K562 (cell line): ENCODE measurements at regions not wholly inside any gene's neighbourhood (a gene's known extent, or its start where the extent isn't known, plus 50 kb on each side); places are given as distances from the start of the nearest gene placed in this dataset.

Experiments used
- ATAC-seq: fragments of 200-7000 bp; cut with Tn5 transposase; 3 replicates; pipeline ENCODE4 v1.9.1; 2020; ENCODE audit warnings: moderate library complexity
- BruUV-seq: library from RNA; stranded (reverse); fragments of 400-500 nt; replicated peaks from 2 replicates; lab custom pipeline; 2021; lab: Mats Ljungman, UMichigan
- CTCF ChIA-PET: fragments of 300-600 bp; formaldehyde crosslinking; extraction: SDS; loops from one replicate; lab custom pipeline; 2021; ENCODE audit warnings: low intra/inter-chr PET ratio; lab: Yijun Ruan, JAX
- POLR2A ChIA-PET: fragments of 300-600, 350-650 bp; sonication (Branson Sonifier 250); formaldehyde crosslinking; extraction: SDS; loops from one replicate; lab custom pipeline; 2021; ENCODE audit warnings: antibody characterized with exemption, inconsistent platforms; lab: Yijun Ruan, JAX
- DNase-seq, 4 experiments: peaks; one replicate each; pipeline versions ENCODE4 v3.0.0 to v3.0.0-alpha.2; 2011 to 2018; ENCODE audit warnings: low spot score in 3 of 4, mixed read lengths in 3 of 4; ENCODE audit errors: extremely low read depth in 1 of 4
- FAIRE-seq: peaks from 2 replicates; lab custom pipeline; 2011; peaks lifted over from hg19 to GRCh38; lab: Jason Lieb, UNC
- H2AFZ ChIP-seq: 2 replicates; pipeline ENCODE4 v1.6.0; 2011; ENCODE audit warnings: low read depth, low read length, control low read depth, inconsistent platforms
- H3K27ac ChIP-seq: fragments of 200-600 bp; 3 replicates; pipeline ENCODE4 v1.8.0; 2011; ENCODE audit warnings: low read depth, mild to moderate bottlenecking, control low read depth, inconsistent platforms, low read length, moderate library complexity, mixed read lengths; ENCODE audit errors: extremely low read depth
- H3K27me3 ChIP-seq, 2 experiments: fragments of 300-600 bp in 1 of 2; 2 replicates in 1 of 2; 3 replicates in 1 of 2; pipeline versions ENCODE4 v1.6.0 to v1.8.0; 2011; ENCODE audit warnings: inconsistent platforms in 2 of 2, low read length in 2 of 2, mild to moderate bottlenecking in 1 of 2, mixed read lengths in 1 of 2, moderate library complexity in 1 of 2; ENCODE audit not compliant: control insufficient read depth in 2 of 2, insufficient read depth in 2 of 2
- H3K36me3 ChIP-seq: fragments of 300-600 bp; 3 replicates; pipeline ENCODE4 v1.8.0; 2011; ENCODE audit warnings: mild to moderate bottlenecking, low read length, inconsistent platforms; ENCODE audit not compliant: control insufficient read depth, insufficient read depth
- H3K4me1 ChIP-seq, 2 experiments: fragments of 200-600 bp in 1 of 2; replicated peaks in 1 of 2; 2 replicates in 1 of 2; 3 replicates in 1 of 2; pipeline versions ENCODE4 v1.5.1 to v1.8.0; 2011; ENCODE audit warnings: inconsistent platforms in 2 of 2, low read length in 2 of 2, mild to moderate bottlenecking in 1 of 2, mixed read lengths in 1 of 2, moderate library complexity in 1 of 2; ENCODE audit not compliant: control insufficient read depth in 2 of 2, insufficient read depth in 2 of 2
- H3K4me2 ChIP-seq: 2 replicates; pipeline ENCODE4 v1.6.1; 2011; ENCODE audit warnings: low read length, control low read depth, inconsistent platforms, mixed read lengths; ENCODE audit not compliant: insufficient read depth
- H3K4me3 ChIP-seq: fragments of 200-600 bp; sonication (generic), shearing (Covaris generic); 2 replicates; pipeline ENCODE4 v1.5.1; 2016; ENCODE audit warnings: control low read depth, inconsistent platforms
- H3K79me2 ChIP-seq: fragments of 200-600 bp; 3 replicates; pipeline ENCODE4 v1.8.0; 2011; ENCODE audit warnings: low read length, inconsistent platforms; ENCODE audit not compliant: control insufficient read depth, insufficient read depth
- H3K9ac ChIP-seq, 2 experiments: 2 replicates each; pipeline versions ENCODE4 v1.6.0 to v1.6.1; 2011; ENCODE audit warnings: low read depth in 2 of 2, low read length in 2 of 2, control low read depth in 1 of 2, inconsistent platforms in 1 of 2, mild to moderate bottlenecking in 1 of 2, mixed read lengths in 1 of 2; ENCODE audit not compliant: insufficient read depth in 1 of 2
- H3K9me1 ChIP-seq: one replicate; pipeline ENCODE4 v1.6.0; 2011; ENCODE audit warnings: inconsistent platforms, mild to moderate bottlenecking, low read length, moderate library complexity; ENCODE audit not compliant: control insufficient read depth, insufficient read depth
- H3K9me3 ChIP-seq: replicated peaks from 2 replicates; pipeline ENCODE4 v1.5.1; 2011; ENCODE audit warnings: low read depth, low read length, inconsistent platforms; ENCODE audit not compliant: control insufficient read depth, insufficient read depth
- H4K20me1 ChIP-seq: replicated peaks from 2 replicates; pipeline ENCODE4 v1.6.1; 2011; ENCODE audit warnings: low read length, inconsistent platforms, mixed read lengths; ENCODE audit not compliant: control insufficient read depth, insufficient read depth
- C11orf30 ChIP-seq: fragments of 450-650 bp; IDR thresholded peaks from 2 replicates; pipeline ENCODE4 v1.6.1; 2016; ENCODE audit warnings: low read depth, mild to moderate bottlenecking
- LARP7 ChIP-seq: fragments of 450-650 bp; IDR thresholded peaks from 2 replicates; pipeline ENCODE4 v1.6.1; 2016
- MAFF ChIP-seq: IDR thresholded peaks from 2 replicates; pipeline ENCODE4 v1.6.1; 2012; ENCODE audit warnings: low read length, improper control_type of control experiment
- MAFG ChIP-seq: fragments of 450-650 bp; conservative IDR thresholded peaks from 2 replicates; pipeline ENCODE4 v1.6.1; 2016; ENCODE audit warnings: missing genetic modification characterization, missing compliant biosample characterization
- MAFK ChIP-seq: IDR thresholded peaks from 2 replicates; pipeline ENCODE4 v1.6.1; 2011; ENCODE audit warnings: low read length, improper control_type of control experiment
- PML ChIP-seq: IDR thresholded peaks from 2 replicates; pipeline ENCODE4 v1.6.1; 2012; ENCODE audit warnings: low read length, inconsistent platforms
- RBM25 ChIP-seq: fragments of 200-400 bp; formaldehyde crosslinking; IDR thresholded peaks from 2 replicates; pipeline ENCODE4 v1.6.1; 2018; ENCODE audit warnings: low read length, low read depth, moderate library complexity; ENCODE audit not compliant: severe bottlenecking
- ZNF316 ChIP-seq: fragments of 450-650 bp; IDR thresholded peaks from 2 replicates; pipeline ENCODE4 v1.6.1; 2016
- WGBS: fragments of 100-300 bp; shearing (Covaris generic); methylation state at CpG from one replicate; pipeline ENCODE4 v1.1.6; 2016; ENCODE audit warnings: low coverage, mixed read lengths; ENCODE audit not compliant: insufficient coverage; ENCODE audit errors: missing lambda C conversion rate; 5-methylcytosine and 5-hydroxymethylcytosine counted together
- in situ Hi-C: fragments of 300-500 bp; cut with MboI; formaldehyde crosslinking; loops from 4 replicates; pipeline ENCODE4 v1.15.0; 2018; ENCODE audit warnings: inconsistent platforms, mixed read lengths
- intact Hi-C: fragments of 100-400 bp; cut with micrococcal nuclease; formaldehyde crosslinking; loops from 2 replicates; pipeline ENCODE4 v1.14.2; 2022
- TF ChIP-seq, protein P1 (sequence below): fragments of 450-650 bp; formaldehyde crosslinking; IDR thresholded peaks from 2 replicates; pipeline ENCODE4 v1.4.0; 2020; ENCODE audit warnings: mild to moderate bottlenecking
- TF ChIP-seq, protein P2 (sequence below): sonication (generic); formaldehyde crosslinking; IDR thresholded peaks from 2 replicates; pipeline ENCODE4 v1.8.0; 2022; ENCODE audit warnings: mild to moderate bottlenecking, low read depth, missing genetic modification reagents
- TF ChIP-seq, protein P3 (sequence below), 2 experiments: IDR thresholded peaks; 2 replicates each; pipeline ENCODE4 v1.6.1; 2012; ENCODE audit warnings: improper control_type of control experiment in 2 of 2, low read depth in 2 of 2, low read length in 2 of 2, borderline replicate concordance in 1 of 2
- TF ChIP-seq, protein P4 (sequence below): fragments of 450-650 bp; IDR thresholded peaks from 2 replicates; pipeline ENCODE4 v1.6.1; 2016
- TF ChIP-seq, protein P5 (sequence below): fragments of 450-650 bp; IDR thresholded peaks from 2 replicates; pipeline ENCODE4 v1.6.1; 2018; ENCODE audit warnings: mild to moderate bottlenecking, low read depth; ENCODE audit not compliant: partially characterized antibody

DNA sequence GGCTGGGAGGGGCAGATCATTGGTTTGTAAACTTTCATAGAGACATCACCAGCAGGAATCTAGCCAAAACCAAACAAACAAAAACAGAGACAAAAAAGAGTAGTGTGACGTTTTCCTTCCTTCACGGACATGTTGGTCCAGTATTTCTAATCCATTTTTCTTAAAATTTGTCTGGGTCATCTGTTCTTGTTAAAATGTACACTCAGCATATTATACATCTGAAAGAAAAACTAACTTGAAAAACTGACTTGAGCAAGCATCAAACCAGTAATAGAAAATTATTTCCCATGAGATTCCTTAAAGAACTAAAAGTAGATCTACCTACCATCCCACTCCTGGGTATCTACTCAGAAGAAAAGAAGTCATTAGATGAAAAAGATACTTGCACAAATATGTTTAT lies 164.2 kb downstream of the KLF6 start:
- Histone ChIP-seq H3K27me3 (no peaks in the 10 kb centered on the region), H3K4me2 (no peak overlapping the region), H4K20me1 (no peaks in the 10 kb centered on the region)
- 4% methylated on average over 2 of the region's 2 CpGs for WGBS
- peak; percentile 55 for TF ChIP-seq MAFG (tag)
- TF ChIP-seq, protein P1, sequence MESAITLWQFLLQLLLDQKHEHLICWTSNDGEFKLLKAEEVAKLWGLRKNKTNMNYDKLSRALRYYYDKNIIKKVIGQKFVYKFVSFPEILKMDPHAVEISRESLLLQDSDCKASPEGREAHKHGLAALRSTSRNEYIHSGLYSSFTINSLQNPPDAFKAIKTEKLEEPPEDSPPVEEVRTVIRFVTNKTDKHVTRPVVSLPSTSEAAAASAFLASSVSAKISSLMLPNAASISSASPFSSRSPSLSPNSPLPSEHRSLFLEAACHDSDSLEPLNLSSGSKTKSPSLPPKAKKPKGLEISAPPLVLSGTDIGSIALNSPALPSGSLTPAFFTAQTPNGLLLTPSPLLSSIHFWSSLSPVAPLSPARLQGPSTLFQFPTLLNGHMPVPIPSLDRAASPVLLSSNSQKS (CRISPR knock-in tag), result no peak
- TF ChIP-seq MAFF, result peak; percentile 60; the same call in 1 of the 2 replicates
- TF ChIP-seq, protein P2, sequence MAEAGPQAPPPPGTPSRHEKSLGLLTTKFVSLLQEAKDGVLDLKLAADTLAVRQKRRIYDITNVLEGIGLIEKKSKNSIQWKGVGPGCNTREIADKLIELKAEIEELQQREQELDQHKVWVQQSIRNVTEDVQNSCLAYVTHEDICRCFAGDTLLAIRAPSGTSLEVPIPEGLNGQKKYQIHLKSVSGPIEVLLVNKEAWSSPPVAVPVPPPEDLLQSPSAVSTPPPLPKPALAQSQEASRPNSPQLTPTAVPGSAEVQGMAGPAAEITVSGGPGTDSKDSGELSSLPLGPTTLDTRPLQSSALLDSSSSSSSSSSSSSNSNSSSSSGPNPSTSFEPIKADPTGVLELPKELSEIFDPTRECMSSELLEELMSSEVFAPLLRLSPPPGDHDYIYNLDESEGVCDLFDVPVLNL, result no peak
- TF ChIP-seq, protein P3, sequence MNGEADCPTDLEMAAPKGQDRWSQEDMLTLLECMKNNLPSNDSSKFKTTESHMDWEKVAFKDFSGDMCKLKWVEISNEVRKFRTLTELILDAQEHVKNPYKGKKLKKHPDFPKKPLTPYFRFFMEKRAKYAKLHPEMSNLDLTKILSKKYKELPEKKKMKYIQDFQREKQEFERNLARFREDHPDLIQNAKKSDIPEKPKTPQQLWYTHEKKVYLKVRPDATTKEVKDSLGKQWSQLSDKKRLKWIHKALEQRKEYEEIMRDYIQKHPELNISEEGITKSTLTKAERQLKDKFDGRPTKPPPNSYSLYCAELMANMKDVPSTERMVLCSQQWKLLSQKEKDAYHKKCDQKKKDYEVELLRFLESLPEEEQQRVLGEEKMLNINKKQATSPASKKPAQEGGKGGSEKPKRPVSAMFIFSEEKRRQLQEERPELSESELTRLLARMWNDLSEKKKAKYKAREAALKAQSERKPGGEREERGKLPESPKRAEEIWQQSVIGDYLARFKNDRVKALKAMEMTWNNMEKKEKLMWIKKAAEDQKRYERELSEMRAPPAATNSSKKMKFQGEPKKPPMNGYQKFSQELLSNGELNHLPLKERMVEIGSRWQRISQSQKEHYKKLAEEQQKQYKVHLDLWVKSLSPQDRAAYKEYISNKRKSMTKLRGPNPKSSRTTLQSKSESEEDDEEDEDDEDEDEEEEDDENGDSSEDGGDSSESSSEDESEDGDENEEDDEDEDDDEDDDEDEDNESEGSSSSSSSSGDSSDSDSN (IDR thresholded peaks at IDR 0.05; ENCODE audit: borderline replicate concordance in 1 of 2, low read depth in 2 of 2, low read length in 2 of 2), result no peak
- peak; percentile 43; the same call in 1 of the 2 replicates for TF ChIP-seq MAFK
- no peak for TF ChIP-seq PML
- no peak for TF ChIP-seq LARP7
- peak; percentile 63 for TF ChIP-seq C11orf30
- peak; percentile 86 for TF ChIP-seq ZNF316
- TF ChIP-seq, protein P4, sequence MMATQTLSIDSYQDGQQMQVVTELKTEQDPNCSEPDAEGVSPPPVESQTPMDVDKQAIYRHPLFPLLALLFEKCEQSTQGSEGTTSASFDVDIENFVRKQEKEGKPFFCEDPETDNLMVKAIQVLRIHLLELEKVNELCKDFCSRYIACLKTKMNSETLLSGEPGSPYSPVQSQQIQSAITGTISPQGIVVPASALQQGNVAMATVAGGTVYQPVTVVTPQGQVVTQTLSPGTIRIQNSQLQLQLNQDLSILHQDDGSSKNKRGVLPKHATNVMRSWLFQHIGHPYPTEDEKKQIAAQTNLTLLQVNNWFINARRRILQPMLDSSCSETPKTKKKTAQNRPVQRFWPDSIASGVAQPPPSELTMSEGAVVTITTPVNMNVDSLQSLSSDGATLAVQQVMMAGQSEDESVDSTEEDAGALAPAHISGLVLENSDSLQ, result no peak
- TF ChIP-seq, protein P5, sequence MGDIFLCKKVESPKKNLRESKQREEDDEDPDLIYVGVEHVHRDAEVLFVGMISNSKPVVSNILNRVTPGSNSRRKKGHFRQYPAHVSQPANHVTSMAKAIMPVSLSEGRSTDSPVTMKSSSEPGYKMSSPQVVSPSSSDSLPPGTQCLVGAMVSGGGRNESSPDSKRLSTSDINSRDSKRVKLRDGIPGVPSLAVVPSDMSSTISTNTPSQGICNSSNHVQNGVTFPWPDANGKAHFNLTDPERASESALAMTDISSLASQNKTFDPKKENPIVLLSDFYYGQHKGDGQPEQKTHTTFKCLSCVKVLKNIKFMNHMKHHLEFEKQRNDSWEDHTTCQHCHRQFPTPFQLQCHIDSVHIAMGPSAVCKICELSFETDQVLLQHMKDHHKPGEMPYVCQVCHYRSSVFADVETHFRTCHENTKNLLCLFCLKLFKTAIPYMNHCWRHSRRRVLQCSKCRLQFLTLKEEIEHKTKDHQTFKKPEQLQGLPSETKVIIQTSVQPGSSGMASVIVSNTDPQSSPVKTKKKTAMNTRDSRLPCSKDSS, result no peak
- TF ChIP-seq RBM25, result no peak
- TF ChIP-seq, all 486 proteins: peak for 5
- H3K36me3 ChIP-seq, result no peaks in the 10 kb centered on the region
- H3K27ac ChIP-seq, result no peak overlapping the region
- BruUV-seq, result no TSS peak
- DNase-seq, result no peak
- H3K4me1 ChIP-seq, result no peaks in the 10 kb centered on the region
- no peak overlapping the region for H2AFZ ChIP-seq
- no peaks in the 10 kb centered on the region for H3K9me1 ChIP-seq
- no peak overlapping the region for H3K4me3 ChIP-seq
- ChIA-PET CTCF (no interaction called here), POLR2A (interaction anchor here (1.6 kb wide), 1 partner anchor 154 kb away, joined by 5 read pairs; no protein-coding TSS in a partner anchor)
- ATAC-seq, result no peak
- no peaks in the 10 kb centered on the region for H3K79me2 ChIP-seq
- H3K9me3 ChIP-seq, result no peaks in the 10 kb centered on the region
- no peak for FAIRE-seq
- H3K9ac ChIP-seq, result no peak overlapping the region
- intact Hi-C loops, result no loop called here
- in situ Hi-C loops, result no loop called here
